B cell (primary cell): ENCODE measurements at regions not wholly inside any gene's neighbourhood (a gene's known extent, or its start where the extent isn't known, plus 50 kb on each side); places are given as distances from the start of the nearest gene placed in this dataset.
"Not testable (repeated sequence)": the region's sequence is repeated elsewhere in the genome, so short reads cannot be mapped to it uniquely, and the experiment has no call there.

Experiments used
- ATAC-seq: fragments of 200-7000 bp; cut with Tn5 transposase; one replicate; pipeline ENCODE4 v1.10.0; 2021; ENCODE audit warnings: low read depth, mild to moderate bottlenecking, moderate number of reproducible peaks, moderate library complexity
- CTCF ChIA-PET: fragments of 350-600 bp; sonication (Branson Sonifier 250); formaldehyde crosslinking; loops from one replicate; lab custom pipeline; 2021; ENCODE audit warnings: antibody characterized with exemption, inconsistent platforms; lab: Charles Lee
- POLR2A ChIA-PET: fragments of 350-600 bp; sonication (Branson Sonifier 250); formaldehyde crosslinking; loops from one replicate; lab custom pipeline; 2021; ENCODE audit warnings: antibody characterized with exemption; lab: Charles Lee
- DNase-seq: peaks from one replicate; pipeline ENCODE4 v3.0.0; 2013
- H2AFZ ChIP-seq: 2 replicates; pipeline ENCODE4 v1.6.1; 2012; ENCODE audit warnings: mild to moderate bottlenecking, low read depth, low read length; ENCODE audit not compliant: insufficient read depth, poor library complexity, severe bottlenecking
- H3K27ac ChIP-seq, 2 donors: 1 replicate in 1 of 2; 2 replicates in 1 of 2; pipeline ENCODE4 v1.5.1; 2012 to 2013; ENCODE audit warnings: low read length in 2 of 2, mild to moderate bottlenecking in 2 of 2, moderate library complexity in 1 of 2
- H3K27me3 ChIP-seq, 4 experiments: fragments of 200-600 bp in 1 of 4; sonication (generic) in 1 of 4; replicated peaks in 1 of 4; 1 replicate in 2 of 4; 2 replicates in 2 of 4; pipeline versions ENCODE4 v1.6.1 to v1.7.0; 2013 to 2016; ENCODE audit warnings: low read length in 3 of 4, mild to moderate bottlenecking in 2 of 4, mixed read lengths in 1 of 4, moderate library complexity in 1 of 4; ENCODE audit not compliant: insufficient read depth in 4 of 4, control insufficient read depth in 3 of 4; ENCODE audit errors: control extremely low read depth in 1 of 4
- H3K36me3 ChIP-seq, 2 experiments: replicated peaks in 1 of 2; 1 replicate in 1 of 2; 2 replicates in 1 of 2; pipeline versions ENCODE4 v1.6.1 to v1.7.1; 2013; ENCODE audit warnings: low read length in 1 of 2; ENCODE audit not compliant: insufficient read depth in 2 of 2, control insufficient read depth in 1 of 2; ENCODE audit errors: control extremely low read depth in 1 of 2, extremely low read depth in 1 of 2
- H3K4me1 ChIP-seq, 2 donors: fragments of 200-600 bp in 1 of 2; sonication (generic) in 1 of 2; 1 replicate in 1 of 2; 2 replicates in 1 of 2; pipeline versions ENCODE4 v1.5.1 to v1.6.1; 2013 to 2017; ENCODE audit warnings: low read length in 2 of 2; ENCODE audit not compliant: control insufficient read depth in 2 of 2, insufficient read depth in 2 of 2
- H3K4me2 ChIP-seq: replicated peaks from 2 replicates; pipeline ENCODE3; 2012; ENCODE audit warnings: mild to moderate bottlenecking, low read depth, low read length; ENCODE audit not compliant: poor library complexity, severe bottlenecking
- H3K4me3 ChIP-seq, 5 experiments: fragments of 200-600 bp in 1 of 5; sonication (generic) in 1 of 5; 1 replicate in 3 of 5; 2 replicates in 2 of 5; pipeline versions ENCODE4 v1.5.1 to v1.7.0; 2011 to 2016; ENCODE audit warnings: low read length in 4 of 5, mild to moderate bottlenecking in 4 of 5, low read depth in 2 of 5, control low read depth in 1 of 5, moderate library complexity in 1 of 5; ENCODE audit not compliant: insufficient read depth in 1 of 5; ENCODE audit errors: control extremely low read depth in 1 of 5, extremely low read depth in 1 of 5
- H3K79me2 ChIP-seq: fragments of 200-600 bp; sonication (generic); one replicate; pipeline ENCODE4 v1.6.0; 2016; ENCODE audit warnings: low read length; ENCODE audit not compliant: control insufficient read depth, insufficient read depth
- H3K9ac ChIP-seq: fragments of 200-600 bp; sonication (generic); 2 replicates; pipeline ENCODE4 v1.6.1; 2017; ENCODE audit warnings: mild to moderate bottlenecking, low read length, moderate library complexity
- H3K9me3 ChIP-seq, 3 donors: one replicate each; pipeline versions ENCODE4 v1.6.1 to v1.7.1; 2013; ENCODE audit warnings: low read length in 2 of 3; ENCODE audit not compliant: control insufficient read depth in 2 of 3, insufficient read depth in 1 of 3; ENCODE audit errors: control extremely low read depth in 1 of 3
- H4K20me1 ChIP-seq: 2 replicates; pipeline ENCODE4 v1.6.0; 2012; ENCODE audit warnings: mild to moderate bottlenecking, low read length; ENCODE audit not compliant: insufficient read depth, control insufficient read depth, poor library complexity, severe bottlenecking
- H3K27ac Mint-ChIP-seq: one replicate; pipeline ENCODE4 v1.8.0; 2021; ENCODE audit warnings: mixed read lengths
- H3K27me3 Mint-ChIP-seq: one replicate; pipeline ENCODE4 v1.8.0; 2021; ENCODE audit warnings: mixed read lengths
- H3K4me1 Mint-ChIP-seq: one replicate; pipeline ENCODE4 v1.8.0; 2021; ENCODE audit warnings: mixed read lengths
- H3K4me3 Mint-ChIP-seq: one replicate; pipeline ENCODE4 v1.8.0; 2021; ENCODE audit warnings: mixed read lengths
- H3K9me3 Mint-ChIP-seq: one replicate; pipeline ENCODE4 v1.8.0; 2022; ENCODE audit warnings: mixed read lengths; ENCODE audit not compliant: insufficient read depth
- CTCF ChIP-seq: fragments of 200-600 bp; IDR thresholded peaks from one replicate; pipeline ENCODE4 v1.8.0; 2022; ENCODE audit warnings: antibody characterized with exemption, mild to moderate bottlenecking
- EZH2 ChIP-seq: IDR thresholded peaks from 2 replicates; pipeline ENCODE4 v1.6.1; 2012; ENCODE audit warnings: borderline replicate concordance, low read depth, mild to moderate bottlenecking, moderate library complexity, low read length; ENCODE audit not compliant: insufficient read depth, poor library complexity, severe bottlenecking
- WGBS: methylation state at CpG from one replicate; pipeline ENCODE4 v1.1.5; 2013; ENCODE audit warnings: missing lambda C conversion rate; ENCODE audit not compliant: insufficient coverage; 5-methylcytosine and 5-hydroxymethylcytosine counted together
- intact Hi-C: fragments of 100-400 bp; cut with micrococcal nuclease; formaldehyde crosslinking; loops from one replicate; pipeline ENCODE4 v1.10.0; 2022

GRCh38 chr5:40437452-40437861 is 242.3 kb upstream of the PTGER4 start:
- no peaks in the 10 kb centered on the region for H3K79me2 ChIP-seq
- H3K27ac Mint-ChIP-seq: peak overlapping the region; percentile 21
- 32% methylated on average over 2 of the region's 4 CpGs for WGBS
- H3K36me3 ChIP-seq: no peaks in the 10 kb centered on the region
- no peak overlapping the region for H3K4me3 ChIP-seq
- H4K20me1 ChIP-seq: no peaks in the 10 kb centered on the region
- H3K27me3 Mint-ChIP-seq: no peaks in the 10 kb centered on the region
- CTCF ChIA-PET: interaction anchor here (0.6 to 2.8 kb wide), 5 partner anchors 10 to 243 kb away, joined by 3 to 8 read pairs (median 3); partner anchors contain the start of gene PTGER4
- H3K9me3 ChIP-seq: no peaks in the 10 kb centered on the region
- TF ChIP-seq EZH2 (no peak), CTCF (no peak)
- H3K27me3 ChIP-seq: no peaks in the 10 kb centered on the region
- ATAC-seq: peak; percentile 66
- peaks cover 28 to 35% of the 10 kb centered on the region in 2 donors for H3K4me1 ChIP-seq
- H3K4me2 ChIP-seq: peak overlapping the region; percentile 56
- intact Hi-C loops: loop anchor here (2.0 to 5.0 kb wide), 2 partner anchors 65 to 251 kb away; no protein-coding TSS in a partner anchor
- no peaks in the 10 kb centered on the region for H3K9me3 Mint-ChIP-seq
- peak overlapping the region; percentile 46 for H3K4me3 Mint-ChIP-seq
- peak; percentile 41 for DNase-seq
- peak overlapping the region; percentile 14 for H2AFZ ChIP-seq
- POLR2A ChIA-PET: no interaction called here
- H3K4me1 Mint-ChIP-seq: peaks cover 40% of the 10 kb centered on the region
- H3K9ac ChIP-seq: no peak overlapping the region
- H3K27ac ChIP-seq: no peak overlapping the region

DNA sequence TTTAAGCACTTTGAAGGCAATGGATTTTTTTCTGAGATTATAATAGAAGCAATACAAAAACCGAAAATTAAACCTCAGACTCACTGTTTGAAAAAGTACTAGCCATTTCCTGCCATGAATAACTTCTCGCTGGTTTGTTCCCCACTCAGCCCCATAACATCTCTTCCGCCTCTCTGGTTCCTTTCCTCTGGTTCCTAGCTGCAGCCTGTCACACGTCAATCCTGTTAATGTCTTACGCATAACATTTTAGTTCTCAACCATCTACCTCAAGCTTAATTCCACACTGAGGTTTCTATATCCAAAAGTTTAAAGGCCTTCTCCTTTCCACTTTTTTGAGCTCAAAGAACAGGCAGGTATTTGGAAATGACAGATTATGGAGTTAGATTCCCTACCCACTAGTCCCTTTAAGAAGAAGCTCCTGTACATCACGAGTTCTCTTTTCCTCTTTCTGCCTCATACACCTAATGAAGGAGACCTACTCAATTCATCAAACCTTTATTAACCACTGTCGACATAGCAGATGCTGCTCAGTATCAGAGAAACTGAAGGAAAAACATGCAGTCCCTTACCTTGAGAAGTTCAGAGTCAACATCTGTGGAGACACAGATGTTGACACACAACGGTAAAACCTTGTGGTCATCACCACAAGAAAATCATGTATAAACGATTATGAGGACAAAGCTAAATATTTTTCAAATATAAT is 243.0 kb upstream of the PTGER4 start:
- WGBS: 11% methylated on average over 7 of the region's 9 CpGs
- Histone ChIP-seq H3K27ac (peak overlapping the region in 1 of 2 donors; percentile 5), H3K9ac (peak overlapping the region; percentile 17), H3K4me3 (peak overlapping the region in 1 of 5 experiments; percentile 43), H3K4me2 (peak overlapping the region; percentile 56), H3K36me3 (no peaks in the 10 kb centered on the region), H3K27me3 (no peaks in the 10 kb centered on the region), H2AFZ (peak overlapping the region; percentile 48), H3K9me3 (no peaks in the 10 kb centered on the region), H4K20me1 (no peaks in the 10 kb centered on the region), H3K4me1 (peaks cover 26 to 28% of the 10 kb centered on the region in 2 donors), H3K79me2 (no peaks in the 10 kb centered on the region)
- ChIA-PET CTCF (interaction anchor here (0.5 to 2.8 kb wide), 4 partner anchors 22 to 244 kb away, joined by 3 to 8 read pairs (median 5); partner anchors contain the start of gene PTGER4), POLR2A (no interaction called here)
- intact Hi-C loops: loop anchor here (1.0 to 5.0 kb wide), 3 partner anchors 25 to 252 kb away; no protein-coding TSS in a partner anchor
- H3K9me3 Mint-ChIP-seq: no peaks in the 10 kb centered on the region
- ATAC-seq (peak; percentile 55), DNase-seq (peak; percentile 54)
- H3K27me3 Mint-ChIP-seq: no peaks in the 10 kb centered on the region
- peak overlapping the region; percentile 72 for H3K27ac Mint-ChIP-seq
- TF ChIP-seq CTCF: no peak
- TF ChIP-seq EZH2: no peak
- H3K4me3 Mint-ChIP-seq: peak overlapping the region; percentile 76
- peaks cover 36% of the 10 kb centered on the region for H3K4me1 Mint-ChIP-seq

GRCh38 chr5:40435706-40436105 is 244.0 kb upstream of the PTGER4 start:
- H3K79me2 ChIP-seq, H3K4me3 ChIP-seq: not testable (repeated sequence)

More at GRCh38 chr5:40435706-40436105, 244.0 kb upstream of the PTGER4 start:
- H3K9me3 Mint-ChIP-seq, H3K36me3 ChIP-seq, H3K27me3 ChIP-seq, H3K9ac ChIP-seq, H4K20me1 ChIP-seq, H3K4me2 ChIP-seq, POLR2A ChIA-PET, H3K27me3 Mint-ChIP-seq, H3K9me3 ChIP-seq, H3K27ac ChIP-seq, DNase-seq, H2AFZ ChIP-seq, ATAC-seq: not testable (repeated sequence)
- intact Hi-C loops: loop anchor here (1.0 to 5.0 kb wide), 3 partner anchors 24 to 253 kb away; no protein-coding TSS in a partner anchor
- CTCF ChIA-PET: interaction anchor here (2.8 kb wide), 1 partner anchor 245 kb away, joined by 8 read pairs; the partner anchor contains the start of gene PTGER4
- peak overlapping the region; percentile 63 for H3K27ac Mint-ChIP-seq
- H3K4me1 ChIP-seq: peaks cover 20 to 21% of the 10 kb centered on the region in 2 donors
- no CpG with 5 or more reads among the region's 4 CpGs for WGBS
- peak overlapping the region; percentile 15 for H3K4me3 Mint-ChIP-seq
- H3K4me1 Mint-ChIP-seq: peaks cover 26% of the 10 kb centered on the region
